ENCODE measurements at regions not wholly inside any gene's neighbourhood (a gene's known extent, or its start where the extent isn't known, plus 50 kb on each side); places are given as distances from the start of the nearest gene placed in this dataset.

GRCh38 chr2:186345745-186346144 is 140.3 kb upstream of the ZC3H15 start:
- Histone ChIP-seq H3K36me3 (ENCODE audit: control insufficient read depth in 4 of 4, insufficient read depth in 3 of 4, low read depth in 1 of 4, low read length in 3 of 4) (no peaks in the 10 kb centered on the region), H3K9me3 (ENCODE audit: control insufficient read depth in 4 of 4, low read length in 3 of 4) (no peaks in the 10 kb centered on the region), H3K27me3 (ENCODE audit: control insufficient read depth in 4 of 4, insufficient read depth in 4 of 4, low read length in 3 of 4) (no peaks in the 10 kb centered on the region), H3K4me1 (ENCODE audit: control insufficient read depth in 4 of 4, insufficient read depth in 4 of 4, low read length in 3 of 4) (no peaks in the 10 kb centered on the region), H3K4me3 (ENCODE audit: low read depth in 1 of 3, low read length in 3 of 3) (no peak overlapping the region), H3K9ac (ENCODE audit: low read depth in 1 of 2, low read length in 2 of 2) (no peak overlapping the region), H3K27ac (ENCODE audit: low read depth in 1 of 2, low read length in 2 of 2) (no peak overlapping the region)
- TF ChIP-seq EGR1 (IDR thresholded peaks at IDR 0.05; ENCODE audit: low read depth in 2 of 2) (no peak), YY1 (IDR thresholded peaks at IDR 0.05) (no peak), ATF3 (IDR thresholded peaks at IDR 0.05) (no peak)
- DNase-seq (ENCODE audit: low spot score), result no peak
- WGBS, result 70% methylated on average over 5 of the region's 5 CpGs

GRCh38 chr2:186346216-186346615 is 139.8 kb upstream of the ZC3H15 start:
- TF ChIP-seq MAX (IDR thresholded peaks at IDR 0.05) (no peak), HNF4G (IDR thresholded peaks at IDR 0.05) (no peak), RXRA (IDR thresholded peaks at IDR 0.05) (no peak), JUND (IDR thresholded peaks at IDR 0.05) (no peak), REST (IDR thresholded peaks at IDR 0.05) (no peak)
- Histone ChIP-seq H3K4me3 (ENCODE audit: low read depth in 1 of 3, low read length in 3 of 3) (no peak overlapping the region), H3K27me3 (ENCODE audit: control insufficient read depth in 4 of 4, insufficient read depth in 4 of 4, low read length in 3 of 4) (no peaks in the 10 kb centered on the region), H3K9ac (ENCODE audit: low read depth in 1 of 2, low read length in 2 of 2) (no peak overlapping the region), H3K9me3 (ENCODE audit: control insufficient read depth in 4 of 4, low read length in 3 of 4) (no peaks in the 10 kb centered on the region), H3K36me3 (ENCODE audit: control insufficient read depth in 4 of 4, insufficient read depth in 3 of 4, low read depth in 1 of 4, low read length in 3 of 4) (no peaks in the 10 kb centered on the region), H3K27ac (ENCODE audit: low read depth in 1 of 2, low read length in 2 of 2) (no peak overlapping the region), H3K4me1 (ENCODE audit: control insufficient read depth in 4 of 4, insufficient read depth in 4 of 4, low read length in 3 of 4) (no peaks in the 10 kb centered on the region)
- DNase-seq (ENCODE audit: low spot score), result no peak

GRCh38 chr2:186347472-186347871 is 138.6 kb upstream of the ZC3H15 start:
- no peak for DNase-seq (ENCODE audit: low spot score)
- H3K27me3 ChIP-seq (ENCODE audit: control insufficient read depth in 4 of 4, insufficient read depth in 4 of 4, low read length in 3 of 4), result no peaks in the 10 kb centered on the region
- no peaks in the 10 kb centered on the region for H3K9me3 ChIP-seq (ENCODE audit: control insufficient read depth in 4 of 4, low read length in 3 of 4)
- no peak overlapping the region for H3K4me3 ChIP-seq (ENCODE audit: low read depth in 1 of 3, low read length in 3 of 3)
- no peaks in the 10 kb centered on the region for H3K4me1 ChIP-seq (ENCODE audit: control insufficient read depth in 4 of 4, insufficient read depth in 4 of 4, low read length in 3 of 4)
- H3K9ac ChIP-seq (ENCODE audit: low read depth in 1 of 2, low read length in 2 of 2), result no peak overlapping the region
- no peaks in the 10 kb centered on the region for H3K36me3 ChIP-seq (ENCODE audit: control insufficient read depth in 4 of 4, insufficient read depth in 3 of 4, low read depth in 1 of 4, low read length in 3 of 4)
- H3K27ac ChIP-seq (ENCODE audit: low read depth in 1 of 2, low read length in 2 of 2), result no peak overlapping the region
- no peak for TF ChIP-seq ATF3 (IDR thresholded peaks at IDR 0.05)
- TF ChIP-seq ZBTB33 (IDR thresholded peaks at IDR 0.05), result no peak
- TF ChIP-seq YY1 (IDR thresholded peaks at IDR 0.05), result no peak
- no peak for TF ChIP-seq SP1 (IDR thresholded peaks at IDR 0.05)
- TF ChIP-seq FOXA2 (IDR thresholded peaks at IDR 0.05), result no peak
- TF ChIP-seq CTCF (IDR thresholded peaks at IDR 0.05; ENCODE audit: low read depth, low read length, missing input control), result no peak
- no peak for TF ChIP-seq JUND (IDR thresholded peaks at IDR 0.05)
- TF ChIP-seq NR2F2 (IDR thresholded peaks at IDR 0.05), result no peak
- no peak for TF ChIP-seq GABPA (IDR thresholded peaks at IDR 0.05 in 1 of 2, conservative IDR thresholded peaks at IDR 0.05 in 1 of 2)
- no peak for TF ChIP-seq HNF4G (IDR thresholded peaks at IDR 0.05)
- no peak for TF ChIP-seq TAF1 (conservative IDR thresholded peaks at IDR 0.05)
- no peak for TF ChIP-seq REST (IDR thresholded peaks at IDR 0.05)
- TF ChIP-seq RXRA (IDR thresholded peaks at IDR 0.05), result no peak
- TF ChIP-seq EGR1 (IDR thresholded peaks at IDR 0.05; ENCODE audit: low read depth in 2 of 2), result no peak
- TF ChIP-seq RAD21 (IDR thresholded peaks at IDR 0.05), result no peak
- no peak for TF ChIP-seq MAX (IDR thresholded peaks at IDR 0.05)

Data from liver (tissue), 8 donors.